H1 (cell line): ENCODE measurements at regions not wholly inside any gene's neighbourhood (a gene's known extent, or its start where the extent isn't known, plus 50 kb on each side); places are given as distances from the start of the nearest gene placed in this dataset.

ENCODE experiments used
- CTCF ChIA-PET: fragments of 300-600 bp; sonication (Branson Sonifier 250); formaldehyde crosslinking; loops from one replicate; lab custom pipeline; 2021; ENCODE audit not compliant: partially characterized antibody; lab: Charles Lee
- POLR2A ChIA-PET: fragments of 300-600 bp; sonication (Branson Sonifier 250); formaldehyde crosslinking; loops from one replicate; lab custom pipeline; 2021; ENCODE audit warnings: inconsistent platforms; ENCODE audit not compliant: partially characterized antibody; lab: Charles Lee
- DNase-seq, 2 experiments: peaks; one replicate each; pipeline versions ENCODE4 v3.0.0 to v3.0.0-alpha.2; 2010 to 2022; ENCODE audit warnings: low spot score in 2 of 2, low read depth in 1 of 2, mixed read lengths in 1 of 2
- FAIRE-seq: peaks from 2 replicates; lab custom pipeline; 2011; peaks lifted over from hg19 to GRCh38; lab: Jason Lieb, UNC
- H2AFZ ChIP-seq: 2 replicates; pipeline ENCODE4 v1.8.1; 2012; ENCODE audit warnings: low read length, inconsistent platforms
- H2AK5ac ChIP-seq: 2 replicates; pipeline ENCODE4 v1.6.1; 2013; ENCODE audit warnings: low read depth, low read length
- H2BK120ac ChIP-seq: replicated peaks from 2 replicates; pipeline ENCODE3; 2013; ENCODE audit warnings: low read depth, low read length, inconsistent platforms
- H2BK12ac ChIP-seq: 2 replicates; pipeline ENCODE4 v1.6.1; 2013; ENCODE audit warnings: low read depth, low read length
- H2BK15ac ChIP-seq: 2 replicates; pipeline ENCODE4 v1.6.1; 2013; ENCODE audit warnings: low read length
- H2BK20ac ChIP-seq: 2 replicates; pipeline ENCODE4 v1.6.1; 2013; ENCODE audit warnings: low read length
- H2BK5ac ChIP-seq: 2 replicates; pipeline ENCODE4 v1.6.1; 2013; ENCODE audit warnings: low read depth, low read length
- H3K14ac ChIP-seq: 2 replicates; pipeline ENCODE4 v1.6.1; 2013; ENCODE audit warnings: inconsistent platforms; ENCODE audit not compliant: insufficient read length
- H3K18ac ChIP-seq: 2 replicates; pipeline ENCODE4 v1.6.1; 2013; ENCODE audit warnings: low read length; ENCODE audit errors: extremely low read depth
- H3K23ac ChIP-seq: 2 replicates; pipeline ENCODE4 v1.6.1; 2013; ENCODE audit warnings: inconsistent platforms; ENCODE audit not compliant: insufficient read length
- H3K23me2 ChIP-seq: 2 replicates; pipeline ENCODE4 v1.6.1; 2013; ENCODE audit warnings: low read depth, low read length
- H3K27ac ChIP-seq: 2 replicates; pipeline ENCODE4 v1.6.1; 2011; ENCODE audit warnings: low read depth, low read length, inconsistent platforms
- H3K27me3 ChIP-seq, 4 experiments: replicated peaks in 1 of 4; 1 replicate in 1 of 4; 2 replicates in 3 of 4; pipeline versions ENCODE4 v1.6.1 to v1.8.1; 2011 to 2013; ENCODE audit warnings: low read length in 3 of 4, mild to moderate bottlenecking in 3 of 4, inconsistent platforms in 2 of 4, mixed read lengths in 2 of 4, moderate library complexity in 1 of 4; ENCODE audit not compliant: control insufficient read depth in 3 of 4, insufficient read depth in 3 of 4; ENCODE audit errors: extremely low read depth in 1 of 4
- H3K36me3 ChIP-seq, 4 experiments: 2 replicates each; pipeline versions ENCODE4 v1.6.1 to v1.8.1; 2011 to 2013; ENCODE audit warnings: mild to moderate bottlenecking in 4 of 4, low read length in 3 of 4, moderate library complexity in 2 of 4, control low read depth in 1 of 4, inconsistent platforms in 1 of 4; ENCODE audit not compliant: insufficient read depth in 4 of 4, control insufficient read depth in 2 of 4
- H3K4ac ChIP-seq: replicated peaks from 2 replicates; pipeline ENCODE3; 2013; ENCODE audit warnings: low read length, low read depth, mixed read lengths, inconsistent platforms; ENCODE audit not compliant: insufficient read length
- H3K4me1 ChIP-seq, 4 experiments: replicated peaks in 1 of 4; 1 replicate in 1 of 4; 2 replicates in 3 of 4; pipeline versions ENCODE4 v1.6.1 to v1.8.1; 2011 to 2013; ENCODE audit warnings: low read length in 3 of 4, inconsistent platforms in 2 of 4, mixed read lengths in 1 of 4; ENCODE audit not compliant: insufficient read depth in 4 of 4, control insufficient read depth in 3 of 4
- H3K4me2 ChIP-seq, 2 experiments: 2 replicates each; pipeline versions ENCODE4 v1.6.1 to v1.8.1; 2011 to 2013; ENCODE audit warnings: low read depth in 2 of 2, low read length in 2 of 2, control low read depth in 1 of 2, inconsistent platforms in 1 of 2, mild to moderate bottlenecking in 1 of 2; ENCODE audit not compliant: insufficient read depth in 1 of 2
- H3K4me3 ChIP-seq, 4 experiments: fragments of 200-600, 300-600 bp in 1 of 4; sonication (generic), shearing (Covaris generic), sonication (Bioruptor Twin) in 1 of 4; 2 replicates each; pipeline versions ENCODE4 v1.5.1 to v1.8.1; 2011 to 2016; ENCODE audit warnings: low read length in 4 of 4, low read depth in 3 of 4, control low read depth in 2 of 4, inconsistent platforms in 2 of 4, mild to moderate bottlenecking in 2 of 4, mixed read lengths in 1 of 4, moderate library complexity in 1 of 4; ENCODE audit not compliant: insufficient read depth in 2 of 4; ENCODE audit errors: extremely low read depth in 1 of 4
- H3K56ac ChIP-seq: replicated peaks from 2 replicates; pipeline ENCODE3; 2013; ENCODE audit warnings: low read depth, mild to moderate bottlenecking, mixed read lengths, low read length, inconsistent platforms; ENCODE audit not compliant: insufficient read length
- H3K79me1 ChIP-seq: 2 replicates; pipeline ENCODE4 v1.6.1; 2013; ENCODE audit warnings: low read depth, low read length, control low read depth
- H3K79me2 ChIP-seq, 2 experiments: 2 replicates each; pipeline versions ENCODE4 v1.6.1 to v1.8.1; 2012 to 2013; ENCODE audit warnings: low read length in 2 of 2, mild to moderate bottlenecking in 2 of 2, inconsistent platforms in 1 of 2; ENCODE audit not compliant: insufficient read depth in 2 of 2, control insufficient read depth in 1 of 2
- H3K9ac ChIP-seq, 4 experiments: replicated peaks in 1 of 4; 1 replicate in 1 of 4; 2 replicates in 3 of 4; pipeline versions ENCODE4 v1.6.1 to v1.8.1; 2011 to 2013; ENCODE audit warnings: low read depth in 3 of 4, low read length in 3 of 4, control low read depth in 2 of 4, mild to moderate bottlenecking in 2 of 4, moderate library complexity in 2 of 4, inconsistent platforms in 1 of 4; ENCODE audit errors: extremely low read depth in 1 of 4
- H3K9me3 ChIP-seq, 2 experiments: 2 replicates each; pipeline versions ENCODE4 v1.6.1 to v1.8.1; 2012 to 2013; ENCODE audit warnings: mild to moderate bottlenecking in 2 of 2, moderate library complexity in 2 of 2, control low read depth in 1 of 2, inconsistent platforms in 1 of 2, low read depth in 1 of 2, low read length in 1 of 2, mixed read lengths in 1 of 2; ENCODE audit not compliant: insufficient read depth in 2 of 2
- H4K20me1 ChIP-seq, 2 experiments: replicated peaks in 1 of 2; 2 replicates each; pipeline versions ENCODE3 to v1.8.1; 2011 to 2013; ENCODE audit warnings: inconsistent platforms in 2 of 2, low read length in 2 of 2, mild to moderate bottlenecking in 1 of 2; ENCODE audit not compliant: insufficient read depth in 2 of 2, control insufficient read depth in 1 of 2
- H4K5ac ChIP-seq: 2 replicates; pipeline ENCODE4 v1.6.1; 2013; ENCODE audit warnings: low read length, low read depth, mixed read lengths, inconsistent platforms; ENCODE audit not compliant: insufficient read length
- H4K8ac ChIP-seq: 2 replicates; pipeline ENCODE4 v1.8.0; 2013; ENCODE audit warnings: mild to moderate bottlenecking, moderate library complexity, low read length, inconsistent platforms; ENCODE audit not compliant: insufficient read depth; ENCODE audit errors: extremely low read depth
- H4K91ac ChIP-seq: replicated peaks from 2 replicates; pipeline ENCODE3; 2013; ENCODE audit warnings: low read length, mixed read lengths, inconsistent platforms; ENCODE audit not compliant: insufficient read length
- ASH2L ChIP-seq: fragments of 200-600, 300-600 bp; sonication (generic); IDR thresholded peaks from one replicate; pipeline ENCODE4 v1.7.1; 2017; ENCODE audit warnings: low read length
- ATF3 ChIP-seq: IDR thresholded peaks from 2 replicates; pipeline ENCODE4 v1.6.1; 2011; ENCODE audit warnings: low read depth, mild to moderate bottlenecking, low read length; ENCODE audit not compliant: insufficient read depth
- CEBPB ChIP-seq: IDR thresholded peaks from 2 replicates; pipeline ENCODE4 v1.6.1; 2012; ENCODE audit warnings: low read depth, low read length
- CHD1 ChIP-seq: IDR thresholded peaks from 2 replicates; pipeline ENCODE4 v1.6.1; 2012; ENCODE audit warnings: low read depth, low read length, improper control_type of control experiment
- CHD2 ChIP-seq: IDR thresholded peaks from 2 replicates; pipeline ENCODE4 v1.6.1; 2012; ENCODE audit warnings: low read length, improper control_type of control experiment
- EZH2 ChIP-seq: fragments of 200-600 bp; sonication (generic); IDR thresholded peaks from 2 replicates; pipeline ENCODE4 v1.7.1; 2012; ENCODE audit warnings: low read depth, mild to moderate bottlenecking, moderate library complexity, low read length, inconsistent platforms; ENCODE audit not compliant: severe bottlenecking
- GABPA ChIP-seq: IDR thresholded peaks from 2 replicates; pipeline ENCODE4 v1.6.1; 2011; ENCODE audit warnings: mild to moderate bottlenecking, low read length, moderate library complexity, borderline replicate concordance; ENCODE audit not compliant: insufficient read depth
- GTF2F1 ChIP-seq: IDR thresholded peaks from 2 replicates; pipeline ENCODE4 v1.6.1; 2012; ENCODE audit warnings: low read depth, low read length, improper control_type of control experiment, borderline replicate concordance
- HDAC6 ChIP-seq: IDR thresholded peaks from one replicate; pipeline ENCODE4 v1.7.1; 2012; ENCODE audit warnings: low read depth, mild to moderate bottlenecking, inconsistent platforms, low read length, moderate library complexity
- JUN ChIP-seq: IDR thresholded peaks from 2 replicates; pipeline ENCODE4 v1.6.1; 2011; ENCODE audit warnings: low read depth, mild to moderate bottlenecking, improper control_type of control experiment, low read length
- PHF8 ChIP-seq: fragments of 200-600 bp; sonication (generic); conservative IDR thresholded peaks from 2 replicates; pipeline ENCODE4 v1.7.1; 2012; ENCODE audit warnings: low read depth, mild to moderate bottlenecking, inconsistent platforms, low read length, moderate library complexity
- POU5F1 ChIP-seq: IDR thresholded peaks from 2 replicates; pipeline ENCODE4 v1.6.1; 2011; ENCODE audit warnings: low read depth, mild to moderate bottlenecking, low read length, moderate library complexity
- RXRA ChIP-seq: IDR thresholded peaks from 2 replicates; pipeline ENCODE4 v1.6.1; 2011; ENCODE audit warnings: low read depth, mild to moderate bottlenecking, low read length, moderate library complexity; ENCODE audit not compliant: insufficient read depth
- SIRT6 ChIP-seq: IDR thresholded peaks from one replicate; pipeline ENCODE4 v1.7.1; 2012; ENCODE audit warnings: low read length, inconsistent platforms
- SP1 ChIP-seq: IDR thresholded peaks from 2 replicates; pipeline ENCODE4 v1.6.1; 2011; ENCODE audit warnings: low read depth, low read length
- SP2 ChIP-seq: IDR thresholded peaks from 2 replicates; pipeline ENCODE4 v1.6.1; 2012; ENCODE audit warnings: mild to moderate bottlenecking, low read length, inconsistent platforms
- WGBS, 2 experiments: shearing (Covaris generic) in 1 of 2; methylation state at CpG; one replicate each; pipeline versions ENCODE4 v1.1.6 to v1.1.7; 2013 to 2015; ENCODE audit warnings: low lambda C conversion rate in 2 of 2, mixed read lengths in 2 of 2, inconsistent platforms in 1 of 2, low coverage in 1 of 2, missing lambda C conversion rate in 1 of 2; ENCODE audit not compliant: insufficient replicate concordance in 2 of 2, insufficient coverage in 1 of 2, insufficient read length in 1 of 2; ENCODE audit errors: extremely low coverage in 1 of 2, missing lambda C conversion rate in 1 of 2; 5-methylcytosine and 5-hydroxymethylcytosine counted together

- H3K4me3 ChIP-seq = no peak overlapping the region
- no peak overlapping the region for H3K4ac ChIP-seq
- H3K23me2 ChIP-seq = no peaks in the 10 kb centered on the region
- no peak overlapping the region for H2BK12ac ChIP-seq
- H3K56ac ChIP-seq = no peak overlapping the region
- no peak overlapping the region for H3K9ac ChIP-seq
- 90% methylated on average over 4 of the region's 4 CpGs; no CpG with 5 or more reads in 1 of the 2 experiments for WGBS, 2 experiments
- H4K8ac ChIP-seq = no peak overlapping the region
- no peak overlapping the region for H3K27ac ChIP-seq
- ChIA-PET CTCF (no interaction called here), POLR2A (no interaction called here)
- H2BK20ac ChIP-seq = no peak overlapping the region
- H4K5ac ChIP-seq = no peak overlapping the region
- no peak for TF ChIP-seq SP2
- no peak for TF ChIP-seq CEBPB
- TF ChIP-seq ASH2L = no peak
- TF ChIP-seq EZH2 = no peak
- TF ChIP-seq SP1 = no peak
- TF ChIP-seq CHD1 = no peak
- no peak for TF ChIP-seq CHD2
- no peak for TF ChIP-seq ATF3
- no peak for TF ChIP-seq GTF2F1
- TF ChIP-seq RXRA = no peak
- TF ChIP-seq POU5F1 = no peak
- no peak for TF ChIP-seq SIRT6
- no peak for TF ChIP-seq HDAC6
- TF ChIP-seq JUN = no peak
- TF ChIP-seq PHF8 = no peak
- TF ChIP-seq GABPA = no peak
- no peaks in the 10 kb centered on the region for H3K36me3 ChIP-seq
- no peak overlapping the region for H2BK15ac ChIP-seq
- H3K79me2 ChIP-seq = no peaks in the 10 kb centered on the region
- no peak overlapping the region for H4K91ac ChIP-seq
- DNase-seq = no peak
- H3K23ac ChIP-seq = no peak overlapping the region
- H3K18ac ChIP-seq = no peak overlapping the region
- H2AFZ ChIP-seq = no peak overlapping the region
- H2BK120ac ChIP-seq = no peak overlapping the region
- H3K4me1 ChIP-seq = no peaks in the 10 kb centered on the region
- H2BK5ac ChIP-seq = no peak overlapping the region
- no peak overlapping the region for H2AK5ac ChIP-seq
- no peaks in the 10 kb centered on the region for H3K79me1 ChIP-seq
- H3K27me3 ChIP-seq = no peaks in the 10 kb centered on the region
- H3K4me2 ChIP-seq = no peak overlapping the region
- H4K20me1 ChIP-seq = no peaks in the 10 kb centered on the region
- no peaks in the 10 kb centered on the region for H3K9me3 ChIP-seq
- H3K14ac ChIP-seq = no peak overlapping the region
- no peak for FAIRE-seq
Observed at GRCh38 chr15:53297828-53298227, 461.6 kb downstream of the WDR72 start.
